ENCODE measurements at regions not wholly inside any gene's neighbourhood (a gene's known extent, or its start where the extent isn't known, plus 50 kb on each side); places are given as distances from the start of the nearest gene placed in this dataset.

GRCh38 chr6:93701526-93701925, 282.2 kb upstream of the EPHA7 start:
- TF ChIP-seq, protein P1, sequence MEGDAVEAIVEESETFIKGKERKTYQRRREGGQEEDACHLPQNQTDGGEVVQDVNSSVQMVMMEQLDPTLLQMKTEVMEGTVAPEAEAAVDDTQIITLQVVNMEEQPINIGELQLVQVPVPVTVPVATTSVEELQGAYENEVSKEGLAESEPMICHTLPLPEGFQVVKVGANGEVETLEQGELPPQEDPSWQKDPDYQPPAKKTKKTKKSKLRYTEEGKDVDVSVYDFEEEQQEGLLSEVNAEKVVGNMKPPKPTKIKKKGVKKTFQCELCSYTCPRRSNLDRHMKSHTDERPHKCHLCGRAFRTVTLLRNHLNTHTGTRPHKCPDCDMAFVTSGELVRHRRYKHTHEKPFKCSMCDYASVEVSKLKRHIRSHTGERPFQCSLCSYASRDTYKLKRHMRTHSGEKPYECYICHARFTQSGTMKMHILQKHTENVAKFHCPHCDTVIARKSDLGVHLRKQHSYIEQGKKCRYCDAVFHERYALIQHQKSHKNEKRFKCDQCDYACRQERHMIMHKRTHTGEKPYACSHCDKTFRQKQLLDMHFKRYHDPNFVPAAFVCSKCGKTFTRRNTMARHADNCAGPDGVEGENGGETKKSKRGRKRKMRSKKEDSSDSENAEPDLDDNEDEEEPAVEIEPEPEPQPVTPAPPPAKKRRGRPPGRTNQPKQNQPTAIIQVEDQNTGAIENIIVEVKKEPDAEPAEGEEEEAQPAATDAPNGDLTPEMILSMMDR (IDR thresholded peaks at IDR 0.05), result no peak
- TF ChIP-seq POLR2A (IDR thresholded peaks at IDR 0.05), result no peak

Data from thyroid gland (tissue), 4 donors.